Osteoblast (primary cell): ENCODE measurements at regions not wholly inside any gene's neighbourhood (a gene's known extent, or its start where the extent isn't known, plus 50 kb on each side); places are given as distances from the start of the nearest gene placed in this dataset. TPM values are rescaled to one million over a fixed set of nuclear protein-coding genes. Genes with fewer than 3 reads are reported as not detected.

Source experiments
- DNase-seq: peaks from one replicate; pipeline ENCODE4 v3.0.0; 2011; ENCODE audit warnings: low spot score, mixed read lengths; ENCODE audit not compliant: insufficient read length; ENCODE audit errors: missing footprints
- H2AFZ ChIP-seq: 2 replicates; pipeline ENCODE4 v1.6.0; 2011; ENCODE audit warnings: mild to moderate bottlenecking, low read length
- H3K27ac ChIP-seq: 2 replicates; pipeline ENCODE4 v1.5.1; 2011; ENCODE audit warnings: mild to moderate bottlenecking, low read depth, low read length, moderate library complexity
- H3K27me3 ChIP-seq: 2 replicates; pipeline ENCODE4 v1.6.0; 2012; ENCODE audit warnings: mild to moderate bottlenecking, control low read depth, inconsistent platforms, low read length, moderate library complexity; ENCODE audit not compliant: insufficient read depth
- H3K36me3 ChIP-seq: 2 replicates; pipeline ENCODE4 v1.5.1; 2011; ENCODE audit warnings: mild to moderate bottlenecking, low read length, control low read depth, moderate library complexity; ENCODE audit not compliant: insufficient read depth
- H3K4me1 ChIP-seq: 2 replicates; pipeline ENCODE4 v1.5.1; 2011; ENCODE audit warnings: mild to moderate bottlenecking, low read length, control low read depth, moderate library complexity; ENCODE audit not compliant: insufficient read depth
- H3K4me2 ChIP-seq: 2 replicates; pipeline ENCODE4 v1.6.0; 2011; ENCODE audit warnings: mild to moderate bottlenecking, low read length; ENCODE audit not compliant: insufficient read depth
- H3K4me3 ChIP-seq: fragments of 200-600 bp; sonication (generic); 3 replicates; pipeline ENCODE4 v1.5.1; 2012; ENCODE audit warnings: mild to moderate bottlenecking, low read length, inconsistent platforms; ENCODE audit not compliant: insufficient read depth
- H3K79me2 ChIP-seq: 2 replicates; pipeline ENCODE4 v1.6.0; 2012; ENCODE audit warnings: mild to moderate bottlenecking, low read length, control low read depth, inconsistent platforms; ENCODE audit not compliant: insufficient read depth
- H3K9me3 ChIP-seq: 2 replicates; pipeline ENCODE4 v1.5.1; 2011; ENCODE audit warnings: low read depth, low read length, control low read depth
- H4K20me1 ChIP-seq: 2 replicates; pipeline ENCODE4 v1.6.0; 2012; ENCODE audit warnings: mild to moderate bottlenecking, low read length, control low read depth; ENCODE audit not compliant: insufficient read depth
- small RNA-seq: library from RNA; depleted of rRNA; stranded (forward); fragments of <200 nt; gene quantifications from one replicate; pipeline ENCODE3, GENCODE V24; 2012
- TF ChIP-seq, protein P1 (sequence below): IDR thresholded peaks from 2 replicates; pipeline ENCODE4 v1.5.1; 2011; ENCODE audit warnings: mild to moderate bottlenecking, low read depth, low read length, moderate library complexity; ENCODE audit errors: extremely low read depth

DNA sequence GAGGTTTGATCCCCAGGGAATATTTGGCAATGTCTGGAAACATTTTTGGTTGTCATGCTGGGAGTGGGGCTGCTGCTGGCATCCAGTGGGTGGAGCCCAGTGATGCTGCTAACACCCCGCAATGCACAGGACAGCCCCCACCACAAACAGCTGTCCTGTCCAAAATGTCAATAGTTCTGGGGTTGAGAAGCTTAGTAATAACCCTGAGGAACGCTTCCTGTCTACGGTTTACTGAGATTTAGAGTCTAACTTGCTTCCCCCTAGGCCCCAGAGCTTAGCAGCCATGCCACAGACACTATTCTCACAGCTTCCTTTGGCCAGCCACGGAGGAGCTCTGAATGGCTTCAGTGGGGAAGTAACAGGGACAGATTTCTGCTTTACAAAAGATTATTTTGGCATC, 66.5 kb downstream of the MSX2 start:
- H3K4me1 ChIP-seq, result no peaks in the 10 kb centered on the region
- H3K27me3 ChIP-seq, result no peaks in the 10 kb centered on the region
- no peaks in the 10 kb centered on the region for H3K9me3 ChIP-seq
- no peak overlapping the region for H3K4me3 ChIP-seq
- H3K4me2 ChIP-seq, result no peak overlapping the region
- TF ChIP-seq, protein P1, sequence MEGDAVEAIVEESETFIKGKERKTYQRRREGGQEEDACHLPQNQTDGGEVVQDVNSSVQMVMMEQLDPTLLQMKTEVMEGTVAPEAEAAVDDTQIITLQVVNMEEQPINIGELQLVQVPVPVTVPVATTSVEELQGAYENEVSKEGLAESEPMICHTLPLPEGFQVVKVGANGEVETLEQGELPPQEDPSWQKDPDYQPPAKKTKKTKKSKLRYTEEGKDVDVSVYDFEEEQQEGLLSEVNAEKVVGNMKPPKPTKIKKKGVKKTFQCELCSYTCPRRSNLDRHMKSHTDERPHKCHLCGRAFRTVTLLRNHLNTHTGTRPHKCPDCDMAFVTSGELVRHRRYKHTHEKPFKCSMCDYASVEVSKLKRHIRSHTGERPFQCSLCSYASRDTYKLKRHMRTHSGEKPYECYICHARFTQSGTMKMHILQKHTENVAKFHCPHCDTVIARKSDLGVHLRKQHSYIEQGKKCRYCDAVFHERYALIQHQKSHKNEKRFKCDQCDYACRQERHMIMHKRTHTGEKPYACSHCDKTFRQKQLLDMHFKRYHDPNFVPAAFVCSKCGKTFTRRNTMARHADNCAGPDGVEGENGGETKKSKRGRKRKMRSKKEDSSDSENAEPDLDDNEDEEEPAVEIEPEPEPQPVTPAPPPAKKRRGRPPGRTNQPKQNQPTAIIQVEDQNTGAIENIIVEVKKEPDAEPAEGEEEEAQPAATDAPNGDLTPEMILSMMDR, result no peak
- no peaks in the 10 kb centered on the region for H3K79me2 ChIP-seq
- no peaks in the 10 kb centered on the region for H4K20me1 ChIP-seq
- H2AFZ ChIP-seq, result no peak overlapping the region
- DNase-seq, result no peak
- H3K27ac ChIP-seq, result no peak overlapping the region
- H3K36me3 ChIP-seq, result no peaks in the 10 kb centered on the region

DNA sequence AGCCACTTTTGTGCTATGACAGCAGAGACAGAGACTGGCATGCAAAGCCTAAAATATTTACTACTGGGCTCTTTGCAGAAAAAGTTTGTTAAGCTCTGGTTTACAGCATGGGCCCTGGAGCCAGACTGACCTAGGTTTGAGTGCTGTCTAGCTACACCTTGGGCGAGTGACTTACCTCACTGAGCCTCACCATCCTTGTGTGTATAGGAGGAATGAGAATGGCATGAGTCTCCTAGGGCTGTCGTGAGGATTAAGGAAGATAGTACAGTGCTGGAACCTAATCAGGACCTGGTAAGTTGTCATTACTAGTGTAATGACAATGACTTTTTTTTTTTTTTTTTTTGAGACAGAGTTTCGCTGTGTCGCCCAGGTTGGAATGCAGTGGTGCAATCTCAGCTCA, 65.2 kb downstream of the MSX2 start:
- Histone ChIP-seq H3K27me3 (no peaks in the 10 kb centered on the region), H4K20me1 (no peaks in the 10 kb centered on the region), H3K27ac (no peak overlapping the region), H3K36me3 (no peaks in the 10 kb centered on the region), H3K4me2 (no peak overlapping the region), H3K79me2 (no peaks in the 10 kb centered on the region), H3K9me3 (no peaks in the 10 kb centered on the region), H2AFZ (no peak overlapping the region), H3K4me3 (no peak overlapping the region), H3K4me1 (no peaks in the 10 kb centered on the region)
- DNase-seq, result no peak
- TF ChIP-seq, protein P1, result no peak

DNA sequence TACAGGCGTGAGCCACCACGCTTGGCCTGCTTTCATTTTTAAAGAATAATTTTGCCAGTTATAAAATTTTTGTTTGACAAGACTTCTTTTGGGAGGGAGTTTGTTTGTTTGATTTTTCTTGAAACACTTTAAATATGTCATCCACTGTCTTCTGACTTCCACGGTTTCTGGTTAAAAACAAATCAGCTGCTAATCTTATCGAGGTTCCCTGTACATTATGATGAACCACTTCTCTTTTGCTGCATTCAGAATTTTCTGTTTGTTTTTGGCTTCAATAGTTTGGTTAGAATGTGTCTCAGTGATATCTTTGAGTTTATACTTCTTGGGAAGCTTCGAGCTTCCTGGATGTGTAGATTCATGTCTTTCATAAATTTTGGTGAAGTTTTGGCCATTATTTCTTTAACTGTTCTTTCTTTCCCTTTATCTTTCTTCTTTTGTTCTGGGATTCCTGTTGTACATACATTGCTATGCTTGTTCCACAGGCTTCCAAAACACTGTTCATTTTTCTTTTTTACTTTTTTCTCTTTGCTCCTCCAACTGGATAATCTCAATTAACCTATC, 60.8 kb downstream of the MSX2 start:
- Histone ChIP-seq H3K4me3 (no peak overlapping the region), H3K79me2 (no peaks in the 10 kb centered on the region), H3K9me3 (no peaks in the 10 kb centered on the region), H4K20me1 (no peaks in the 10 kb centered on the region), H3K27me3 (no peaks in the 10 kb centered on the region), H3K4me2 (no peak overlapping the region), H3K27ac (no peak overlapping the region), H3K4me1 (no peaks in the 10 kb centered on the region), H3K36me3 (no peaks in the 10 kb centered on the region), H2AFZ (no peak overlapping the region)
- TF ChIP-seq, protein P1, result no peak
- no peak for DNase-seq

Small RNAs in the stretch of these regions (small RNA-seq; reads per million reads assigned to genes)
- gene AC008413.1, result not detected
